Suprapubic skin (tissue), 4 donors: ENCODE measurements at regions not wholly inside any gene's neighbourhood (a gene's known extent, or its start where the extent isn't known, plus 50 kb on each side); places are given as distances from the start of the nearest gene placed in this dataset.

Experiments used
- CTCF ChIP-seq, 2 donors: fragments of 200-600 bp in 1 of 2; fragments of 450-650 bp in 1 of 2; sonication (generic) in 1 of 2; IDR thresholded peaks; one replicate each; pipeline ENCODE4 v1.5.1; 2016 to 2019; ENCODE audit warnings: antibody characterized with exemption in 2 of 2, mild to moderate bottlenecking in 1 of 2, moderate library complexity in 1 of 2
- EP300 ChIP-seq: sonication (generic); formaldehyde crosslinking; IDR thresholded peaks from one replicate; pipeline ENCODE4 v1.6.1; 2017; ENCODE audit warnings: antibody characterized with exemption
- POLR2A ChIP-seq, 2 donors: fragments of 450-650 bp; IDR thresholded peaks; one replicate each; pipeline ENCODE4 v1.6.1; 2017; ENCODE audit warnings: antibody characterized with exemption in 2 of 2, mild to moderate bottlenecking in 2 of 2, moderate library complexity in 2 of 2
- POLR2AphosphoS5 ChIP-seq, 3 donors: sonication (generic); formaldehyde crosslinking; IDR thresholded peaks; one replicate each; pipeline ENCODE4 v1.6.1; 2017; ENCODE audit warnings: antibody characterized with exemption in 3 of 3

- TF ChIP-seq EP300 (no peak), CTCF (IDR thresholded peaks at IDR 0.05) (no peak), POLR2AphosphoS5 (IDR thresholded peaks at IDR 0.05) (no peak), POLR2A (IDR thresholded peaks at IDR 0.05) (no peak)
Observed at GRCh38 chr12:89024580-89024979, 327.7 kb downstream of the DUSP6 start.
